SK-N-SH (cell line): ENCODE measurements at regions not wholly inside any gene's neighbourhood (a gene's known extent, or its start where the extent isn't known, plus 50 kb on each side); places are given as distances from the start of the nearest gene placed in this dataset.

Experiments
- CTCF ChIA-PET: fragments of 300-600, 350-600 bp; formaldehyde crosslinking; extraction: SDS; loops from one replicate; lab custom pipeline; 2021; lab: Yijun Ruan, JAX
- POLR2A ChIA-PET: fragments of 350-600 bp; sonication (Branson Sonifier 250); formaldehyde crosslinking; extraction: SDS; loops from one replicate; lab custom pipeline; 2020; ENCODE audit warnings: antibody characterized with exemption, inconsistent platforms; lab: Yijun Ruan, JAX
- DNase-seq: peaks from one replicate; pipeline ENCODE4 v3.0.0; 2012
- H2AFZ ChIP-seq: fragments of 200-600 bp; sonication (generic); 2 replicates; pipeline ENCODE4 v1.8.1; 2016; ENCODE audit warnings: antibody characterized with exemption, mild to moderate bottlenecking, low read depth
- H3F3A ChIP-seq: fragments of 200-600 bp; sonication (generic); replicated peaks from 2 replicates; pipeline ENCODE3; 2016; ENCODE audit warnings: antibody characterized with exemption, mild to moderate bottlenecking; ENCODE audit not compliant: insufficient read depth
- H3K27ac ChIP-seq, 2 experiments: fragments of 200-500 bp in 1 of 2; fragments of 200-600 bp in 1 of 2; sonication (Bioruptor generic) in 1 of 2; sonication (generic), shearing (Covaris generic) in 1 of 2; 2 replicates each; pipeline versions ENCODE4 v1.5.1 to v1.6.1; 2014 to 2016; ENCODE audit warnings: low read depth in 2 of 2, inconsistent platforms in 1 of 2, low read length in 1 of 2, mild to moderate bottlenecking in 1 of 2, mixed read lengths in 1 of 2
- H3K27me3 ChIP-seq: fragments of 200-600 bp; sonication (generic), shearing (Covaris generic); 2 replicates; pipeline ENCODE4 v1.6.1; 2016; ENCODE audit warnings: mixed run types; ENCODE audit not compliant: insufficient read depth
- H3K36me3 ChIP-seq, 2 experiments: fragments of 200-500 bp in 1 of 2; fragments of 200-600 bp in 1 of 2; sonication (Bioruptor generic) in 1 of 2; sonication (generic) in 1 of 2; replicated peaks in 1 of 2; 2 replicates each; pipeline versions ENCODE3 to v1.5.1; 2014 to 2016; ENCODE audit warnings: low read length in 1 of 2, mild to moderate bottlenecking in 1 of 2; ENCODE audit not compliant: insufficient read depth in 2 of 2, control insufficient read depth in 1 of 2
- H3K4me1 ChIP-seq, 2 experiments: fragments of 200-500 bp in 1 of 2; fragments of 200-600 bp in 1 of 2; sonication (Bioruptor generic) in 1 of 2; sonication (generic), shearing (Covaris generic) in 1 of 2; 2 replicates each; pipeline versions ENCODE4 v1.5.1 to v1.6.1; 2014 to 2016; ENCODE audit warnings: low read depth in 1 of 2, low read length in 1 of 2, mixed run types in 1 of 2; ENCODE audit not compliant: insufficient read depth in 2 of 2, control insufficient read depth in 1 of 2
- H3K4me2 ChIP-seq: fragments of 200-600 bp; sonication (generic), shearing (Covaris generic); 2 replicates; pipeline ENCODE4 v1.6.1; 2017; ENCODE audit warnings: mixed run types
- H3K4me3 ChIP-seq, 2 experiments: fragments of 200-500 bp in 1 of 2; fragments of 200-600 bp in 1 of 2; sonication (Bioruptor generic) in 1 of 2; sonication (generic), shearing (Covaris generic) in 1 of 2; 2 replicates each; pipeline versions ENCODE4 v1.5.1 to v1.8.1; 2014 to 2016; ENCODE audit warnings: low read depth in 2 of 2, inconsistent platforms in 1 of 2, low read length in 1 of 2, mild to moderate bottlenecking in 1 of 2, mixed read lengths in 1 of 2, moderate library complexity in 1 of 2
- H3K79me2 ChIP-seq: fragments of 200-600 bp; sonication (generic); 2 replicates; pipeline ENCODE4 v1.8.1; 2017; ENCODE audit warnings: mild to moderate bottlenecking; ENCODE audit not compliant: insufficient read depth
- H3K9ac ChIP-seq: fragments of 200-600 bp; sonication (generic); 2 replicates; pipeline ENCODE4 v1.6.1; 2017; ENCODE audit warnings: mixed run types
- H3K9me2 ChIP-seq: fragments of 200-600 bp; sonication (generic); 2 replicates; pipeline ENCODE4 v1.6.1; 2017; ENCODE audit warnings: mixed run types
- H3K9me3 ChIP-seq: fragments of 200-600 bp; sonication (generic); 2 replicates; pipeline ENCODE4 v1.6.1; 2017; ENCODE audit warnings: mixed run types, mild to moderate bottlenecking, moderate library complexity
- H4K20me1 ChIP-seq: fragments of 200-600 bp; sonication (generic); 2 replicates; pipeline ENCODE4 v1.6.1; 2017; ENCODE audit warnings: mild to moderate bottlenecking, mixed run types; ENCODE audit not compliant: insufficient read depth
- CHD2 ChIP-seq: fragments of 150-350 bp; IDR thresholded peaks from 2 replicates; pipeline ENCODE4 v1.6.1; 2018; ENCODE audit warnings: low read length; ENCODE audit not compliant: partially characterized antibody
- EZH2phosphoT487 ChIP-seq: fragments of 200-600 bp; sonication (generic); IDR thresholded peaks from 2 replicates; pipeline ENCODE4 v1.6.1; 2017; ENCODE audit warnings: low read depth, mixed run types, mild to moderate bottlenecking, antibody characterized with exemption, moderate library complexity, borderline replicate concordance
- FOSL2 ChIP-seq: IDR thresholded peaks from 2 replicates; pipeline ENCODE4 v1.4.0; 2012; ENCODE audit warnings: low read depth, mild to moderate bottlenecking, moderate library complexity, borderline replicate concordance
- FOXM1 ChIP-seq: IDR thresholded peaks from 2 replicates; pipeline ENCODE4 v1.4.0; 2012; ENCODE audit warnings: low read depth, mild to moderate bottlenecking
- GABPA ChIP-seq: IDR thresholded peaks from 2 replicates; pipeline ENCODE4 v1.4.0; 2012; ENCODE audit warnings: low read depth, mild to moderate bottlenecking
- JUND ChIP-seq: IDR thresholded peaks from 2 replicates; pipeline ENCODE4 v1.4.0; 2012
- MEF2A ChIP-seq: IDR thresholded peaks from 2 replicates; pipeline ENCODE4 v1.4.0; 2012; ENCODE audit warnings: low read depth, borderline replicate concordance
- NFIC ChIP-seq: IDR thresholded peaks from 2 replicates; pipeline ENCODE4 v1.4.0; 2012; ENCODE audit warnings: borderline replicate concordance
- NRF1 ChIP-seq: IDR thresholded peaks from 2 replicates; pipeline ENCODE4 v1.6.1; 2012; ENCODE audit warnings: low read depth, mild to moderate bottlenecking, low read length
- POLR2AphosphoS5 ChIP-seq: IDR thresholded peaks from 2 replicates; pipeline ENCODE4 v1.6.1; 2012; ENCODE audit warnings: low read depth, low read length
- RFX5 ChIP-seq: IDR thresholded peaks from 2 replicates; pipeline ENCODE4 v1.6.1; 2012; ENCODE audit warnings: mild to moderate bottlenecking, improper control_type of control experiment, low read length
- RXRA ChIP-seq: IDR thresholded peaks from 2 replicates; pipeline ENCODE4 v1.4.0; 2012; ENCODE audit warnings: low read depth, mild to moderate bottlenecking, borderline replicate concordance
- SIN3A ChIP-seq: IDR thresholded peaks from 2 replicates; pipeline ENCODE4 v1.6.1; 2012; ENCODE audit warnings: low read depth, mild to moderate bottlenecking, low read length, moderate library complexity, borderline replicate concordance
- SMC3 ChIP-seq: IDR thresholded peaks from 2 replicates; pipeline ENCODE4 v1.6.1; 2012; ENCODE audit warnings: low read depth, low read length, improper control_type of control experiment
- TEAD4 ChIP-seq: IDR thresholded peaks from 2 replicates; pipeline ENCODE4 v1.4.0; 2012; ENCODE audit warnings: mild to moderate bottlenecking, borderline replicate concordance; ENCODE audit not compliant: insufficient read depth
- YY1 ChIP-seq: IDR thresholded peaks from 2 replicates; pipeline ENCODE4 v1.4.0; 2012; ENCODE audit warnings: low read depth, mild to moderate bottlenecking
- WGBS: methylation state at CpG from one replicate; pipeline ENCODE4 v1.1.6; 2017; ENCODE audit warnings: low lambda C conversion rate; 5-methylcytosine and 5-hydroxymethylcytosine counted together
- TF ChIP-seq, protein P1 (sequence below): IDR thresholded peaks from 2 replicates; pipeline ENCODE4; 2012
- TF ChIP-seq, protein P2 (sequence below): IDR thresholded peaks from 2 replicates; pipeline ENCODE4 v1.4.0; 2012; ENCODE audit warnings: low read depth, borderline replicate concordance
- TF ChIP-seq, protein P3 (sequence below): fragments of 150-350 bp; IDR thresholded peaks from 2 replicates; pipeline ENCODE4 v1.6.1; 2017; ENCODE audit warnings: antibody characterized with exemption, low read length, low read depth, borderline replicate concordance
- TF ChIP-seq, protein P4 (sequence below): IDR thresholded peaks from 2 replicates; pipeline ENCODE4 v1.4.0; 2012; ENCODE audit warnings: low read depth, borderline replicate concordance
- TF ChIP-seq, protein P5 (sequence below): fragments of 150-350 bp; IDR thresholded peaks from 2 replicates; pipeline ENCODE4 v1.6.1; 2016; ENCODE audit warnings: mild to moderate bottlenecking, low read depth, low read length

DNA sequence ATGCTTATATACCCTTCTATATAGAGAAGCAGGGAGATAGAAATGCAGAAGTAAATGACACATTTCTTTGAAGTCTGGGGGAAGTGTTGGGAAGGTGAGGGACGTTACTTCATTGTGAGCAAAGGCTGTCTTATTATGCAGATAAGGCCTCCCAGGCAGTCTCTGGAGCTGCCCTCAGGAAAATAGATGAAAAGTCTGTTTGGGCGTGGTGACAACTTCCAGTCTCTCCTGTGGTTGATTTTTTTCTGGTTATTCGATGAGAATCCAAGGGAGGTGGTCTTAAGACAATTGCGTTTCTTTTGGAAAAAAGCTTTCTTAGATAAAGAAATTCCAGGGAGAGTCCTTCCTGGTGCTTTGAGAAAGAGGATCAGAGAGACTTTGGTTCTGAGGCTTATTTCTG, 84.0 kb downstream of the NEUROD6 start:
- Histone ChIP-seq H3K4me2 (no peak overlapping the region), H3K27me3 (peaks cover 38% of the 10 kb centered on the region), H3K79me2 (no peaks in the 10 kb centered on the region), H3K4me3 (no peak overlapping the region), H3F3A (no peaks in the 10 kb centered on the region), H3K4me1 (no peaks in the 10 kb centered on the region), H3K36me3 (no peaks in the 10 kb centered on the region), H3K9me3 (no peaks in the 10 kb centered on the region), H4K20me1 (no peaks in the 10 kb centered on the region), H3K27ac (no peak overlapping the region), H2AFZ (no peak overlapping the region), H3K9me2 (no peaks in the 10 kb centered on the region), H3K9ac (no peak overlapping the region)
- POLR2A ChIA-PET = no interaction called here
- CTCF ChIA-PET = no interaction called here
- DNase-seq = no peak
- 0% methylated on average over 4 of the region's 4 CpGs for WGBS
- TF ChIP-seq, protein P1, sequence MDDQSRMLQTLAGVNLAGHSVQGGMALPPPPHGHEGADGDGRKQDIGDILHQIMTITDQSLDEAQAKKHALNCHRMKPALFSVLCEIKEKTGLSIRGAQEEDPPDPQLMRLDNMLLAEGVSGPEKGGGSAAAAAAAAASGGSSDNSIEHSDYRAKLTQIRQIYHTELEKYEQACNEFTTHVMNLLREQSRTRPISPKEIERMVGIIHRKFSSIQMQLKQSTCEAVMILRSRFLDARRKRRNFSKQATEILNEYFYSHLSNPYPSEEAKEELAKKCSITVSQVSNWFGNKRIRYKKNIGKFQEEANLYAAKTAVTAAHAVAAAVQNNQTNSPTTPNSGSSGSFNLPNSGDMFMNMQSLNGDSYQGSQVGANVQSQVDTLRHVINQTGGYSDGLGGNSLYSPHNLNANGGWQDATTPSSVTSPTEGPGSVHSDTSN = no peak
- no peak for TF ChIP-seq NFIC
- no peak for TF ChIP-seq RFX5
- TF ChIP-seq, protein P2, sequence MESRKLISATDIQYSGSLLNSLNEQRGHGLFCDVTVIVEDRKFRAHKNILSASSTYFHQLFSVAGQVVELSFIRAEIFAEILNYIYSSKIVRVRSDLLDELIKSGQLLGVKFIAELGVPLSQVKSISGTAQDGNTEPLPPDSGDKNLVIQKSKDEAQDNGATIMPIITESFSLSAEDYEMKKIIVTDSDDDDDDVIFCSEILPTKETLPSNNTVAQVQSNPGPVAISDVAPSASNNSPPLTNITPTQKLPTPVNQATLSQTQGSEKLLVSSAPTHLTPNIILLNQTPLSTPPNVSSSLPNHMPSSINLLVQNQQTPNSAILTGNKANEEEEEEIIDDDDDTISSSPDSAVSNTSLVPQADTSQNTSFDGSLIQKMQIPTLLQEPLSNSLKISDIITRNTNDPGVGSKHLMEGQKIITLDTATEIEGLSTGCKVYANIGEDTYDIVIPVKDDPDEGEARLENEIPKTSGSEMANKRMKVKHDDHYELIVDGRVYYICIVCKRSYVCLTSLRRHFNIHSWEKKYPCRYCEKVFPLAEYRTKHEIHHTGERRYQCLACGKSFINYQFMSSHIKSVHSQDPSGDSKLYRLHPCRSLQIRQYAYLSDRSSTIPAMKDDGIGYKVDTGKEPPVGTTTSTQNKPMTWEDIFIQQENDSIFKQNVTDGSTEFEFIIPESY = no peak
- no peak for TF ChIP-seq FOXM1
- TF ChIP-seq YY1 = no peak
- TF ChIP-seq NRF1 = no peak
- TF ChIP-seq MEF2A = no peak
- no peak for TF ChIP-seq TEAD4

DNA sequence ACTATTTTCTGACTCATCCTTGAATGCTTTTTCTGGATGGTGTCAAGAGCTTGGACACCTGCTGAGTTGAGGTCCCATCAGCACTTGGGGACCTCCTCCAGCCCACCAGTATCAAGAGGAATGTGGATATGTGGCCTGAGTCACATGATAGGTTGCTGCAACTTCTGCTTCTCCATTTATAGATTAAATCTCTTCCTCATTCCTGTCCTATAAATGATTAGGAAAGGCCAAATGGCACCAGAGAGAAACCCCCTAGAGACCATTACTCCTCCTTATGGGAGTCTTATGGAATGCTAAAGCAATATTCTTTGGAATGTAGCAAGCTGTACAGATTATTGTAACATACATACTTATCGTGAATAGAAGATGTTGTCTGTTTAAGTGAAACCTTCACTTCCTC, 85.6 kb downstream of the NEUROD6 start:
- Histone ChIP-seq H3K9ac (no peak overlapping the region), H3F3A (no peaks in the 10 kb centered on the region), H3K36me3 (no peaks in the 10 kb centered on the region), H3K79me2 (no peaks in the 10 kb centered on the region), H4K20me1 (no peaks in the 10 kb centered on the region), H3K27me3 (peaks cover 42% of the 10 kb centered on the region), H2AFZ (no peak overlapping the region), H3K9me2 (no peaks in the 10 kb centered on the region), H3K4me1 (no peaks in the 10 kb centered on the region), H3K4me3 (no peak overlapping the region), H3K9me3 (no peaks in the 10 kb centered on the region), H3K27ac (no peak overlapping the region), H3K4me2 (no peak overlapping the region)
- no peak for DNase-seq
- WGBS = 70% methylated on average over 1 of the region's 1 CpG
- POLR2A ChIA-PET = no interaction called here
- CTCF ChIA-PET = interaction anchor here (1.2 kb wide), 1 partner anchor 120 kb away, joined by 3 read pairs; no protein-coding TSS in a partner anchor
- TF ChIP-seq FOXM1 (no peak), SIN3A (no peak), EZH2phosphoT487 (no peak), FOSL2 (no peak), MEF2A (no peak), SMC3 (no peak), JUND (no peak), GABPA (no peak), RXRA (no peak), POLR2AphosphoS5 (no peak), CHD2 (no peak)
- TF ChIP-seq, protein P3, sequence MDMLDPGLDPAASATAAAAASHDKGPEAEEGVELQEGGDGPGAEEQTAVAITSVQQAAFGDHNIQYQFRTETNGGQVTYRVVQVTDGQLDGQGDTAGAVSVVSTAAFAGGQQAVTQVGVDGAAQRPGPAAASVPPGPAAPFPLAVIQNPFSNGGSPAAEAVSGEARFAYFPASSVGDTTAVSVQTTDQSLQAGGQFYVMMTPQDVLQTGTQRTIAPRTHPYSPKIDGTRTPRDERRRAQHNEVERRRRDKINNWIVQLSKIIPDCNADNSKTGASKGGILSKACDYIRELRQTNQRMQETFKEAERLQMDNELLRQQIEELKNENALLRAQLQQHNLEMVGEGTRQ = no peak
- TF ChIP-seq, protein P2 = no peak
- TF ChIP-seq, protein P4, sequence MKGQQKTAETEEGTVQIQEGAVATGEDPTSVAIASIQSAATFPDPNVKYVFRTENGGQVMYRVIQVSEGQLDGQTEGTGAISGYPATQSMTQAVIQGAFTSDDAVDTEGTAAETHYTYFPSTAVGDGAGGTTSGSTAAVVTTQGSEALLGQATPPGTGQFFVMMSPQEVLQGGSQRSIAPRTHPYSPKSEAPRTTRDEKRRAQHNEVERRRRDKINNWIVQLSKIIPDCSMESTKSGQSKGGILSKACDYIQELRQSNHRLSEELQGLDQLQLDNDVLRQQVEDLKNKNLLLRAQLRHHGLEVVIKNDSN = no peak
- TF ChIP-seq, protein P5, sequence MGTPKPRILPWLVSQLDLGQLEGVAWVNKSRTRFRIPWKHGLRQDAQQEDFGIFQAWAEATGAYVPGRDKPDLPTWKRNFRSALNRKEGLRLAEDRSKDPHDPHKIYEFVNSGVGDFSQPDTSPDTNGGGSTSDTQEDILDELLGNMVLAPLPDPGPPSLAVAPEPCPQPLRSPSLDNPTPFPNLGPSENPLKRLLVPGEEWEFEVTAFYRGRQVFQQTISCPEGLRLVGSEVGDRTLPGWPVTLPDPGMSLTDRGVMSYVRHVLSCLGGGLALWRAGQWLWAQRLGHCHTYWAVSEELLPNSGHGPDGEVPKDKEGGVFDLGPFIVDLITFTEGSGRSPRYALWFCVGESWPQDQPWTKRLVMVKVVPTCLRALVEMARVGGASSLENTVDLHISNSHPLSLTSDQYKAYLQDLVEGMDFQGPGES = no peak
